ENCODE measurements at regions not wholly inside any gene's neighbourhood (a gene's known extent, or its start where the extent isn't known, plus 50 kb on each side); places are given as distances from the start of the nearest gene placed in this dataset.

DNA sequence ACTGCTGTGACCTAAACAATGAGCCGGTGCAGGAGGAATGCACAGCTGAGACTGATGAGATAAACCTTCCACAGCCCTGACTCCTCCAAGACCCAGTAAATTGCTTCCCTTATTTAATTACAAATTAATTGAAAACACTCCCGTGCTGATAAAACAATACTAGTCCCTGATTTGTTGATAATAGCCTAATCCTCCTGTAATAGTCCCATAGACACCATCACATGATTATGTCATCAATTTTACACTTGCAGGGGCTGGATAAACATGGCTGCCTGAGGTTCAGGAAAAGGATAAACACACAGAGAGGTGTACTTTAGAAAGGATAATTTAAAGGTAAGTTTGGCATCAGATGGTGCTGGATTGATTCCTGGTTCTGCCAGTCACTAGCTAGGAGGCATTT lies 84.6 kb upstream of the SPAG17 start:
- no peaks in the 10 kb centered on the region for H3K9me3 ChIP-seq (ENCODE audit: low read length)
- H2AFZ ChIP-seq (ENCODE audit: low read length) = no peak overlapping the region
- H3K4me2 ChIP-seq (ENCODE audit: low read depth, low read length) = no peak overlapping the region
- no peaks in the 10 kb centered on the region for H3K36me3 ChIP-seq (replicated peaks in 1 of 2; ENCODE audit: control insufficient read depth in 1 of 2, insufficient read depth in 2 of 2, low read length in 2 of 2)
- CTCF ChIA-PET (ENCODE audit: low intra/inter-chr PET ratio, low total read pairs) = no interaction called here
- no TSS peak for BruUV-seq (replicated peaks)
- in situ Hi-C loops (cut with HindIII; ENCODE audit: extremely low pct_ligation_motif_present, low pct_unique_long_range_greater_than_20kb) (no loop called here), intact Hi-C loops (cut with micrococcal nuclease; ENCODE audit: unreplicated experiment) (no loop called here)
- no peaks in the 10 kb centered on the region for H4K20me1 ChIP-seq (ENCODE audit: insufficient read depth, low read length)
- FAIRE-seq (no peak), ATAC-seq (no peak), DNase-seq (ENCODE audit: low spot score) (no peak)
- TF ChIP-seq NKX3-1 (CRISPR knock-in tag; IDR thresholded peaks at IDR 0.05) (no peak), POLR2AphosphoS5 (IDR thresholded peaks at IDR 0.05; ENCODE audit: low read depth, low read length) (no peak), RNF2 (conservative IDR thresholded peaks at IDR 0.05; ENCODE audit: low read depth) (no peak), NFRKB (IDR thresholded peaks at IDR 0.05) (no peak), ZNF382 (CRISPR knock-in tag; IDR thresholded peaks at IDR 0.05; ENCODE audit: borderline replicate concordance) (no peak)
- TF ChIP-seq, protein P1, sequence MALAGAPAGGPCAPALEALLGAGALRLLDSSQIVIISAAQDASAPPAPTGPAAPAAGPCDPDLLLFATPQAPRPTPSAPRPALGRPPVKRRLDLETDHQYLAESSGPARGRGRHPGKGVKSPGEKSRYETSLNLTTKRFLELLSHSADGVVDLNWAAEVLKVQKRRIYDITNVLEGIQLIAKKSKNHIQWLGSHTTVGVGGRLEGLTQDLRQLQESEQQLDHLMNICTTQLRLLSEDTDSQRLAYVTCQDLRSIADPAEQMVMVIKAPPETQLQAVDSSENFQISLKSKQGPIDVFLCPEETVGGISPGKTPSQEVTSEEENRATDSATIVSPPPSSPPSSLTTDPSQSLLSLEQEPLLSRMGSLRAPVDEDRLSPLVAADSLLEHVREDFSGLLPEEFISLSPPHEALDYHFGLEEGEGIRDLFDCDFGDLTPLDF (CRISPR knock-in tag; IDR thresholded peaks at IDR 0.05) = no peak
- TF ChIP-seq, protein P2, sequence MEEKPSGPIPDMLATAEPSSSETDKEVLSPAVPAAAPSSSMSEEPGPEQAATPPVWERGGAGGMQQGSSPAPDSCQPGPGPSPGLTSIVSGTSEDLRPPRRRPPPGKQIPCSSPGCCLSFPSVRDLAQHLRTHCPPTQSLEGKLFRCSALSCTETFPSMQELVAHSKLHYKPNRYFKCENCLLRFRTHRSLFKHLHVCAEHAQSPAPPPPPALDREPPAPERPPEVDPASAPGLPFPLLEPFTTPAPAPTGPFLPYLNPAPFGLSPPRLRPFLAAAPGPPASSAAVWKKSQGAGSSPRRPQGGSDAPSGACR (CRISPR knock-in tag; IDR thresholded peaks at IDR 0.05) = no peak
- POLR2A ChIA-PET = no interaction called here
- no peak overlapping the region for H3K9ac ChIP-seq (ENCODE audit: insufficient read depth, low read depth, low read length)
- no peaks in the 10 kb centered on the region for H3K27me3 ChIP-seq (ENCODE audit: control insufficient read depth in 1 of 2, insufficient read depth in 2 of 2, low read length in 2 of 2)
- H3K4me1 ChIP-seq (ENCODE audit: insufficient read depth, low read length) = no peaks in the 10 kb centered on the region
- 40% methylated on average over 2 of the region's 2 CpGs for WGBS (ENCODE audit: low lambda C conversion rate)
- no peak overlapping the region for H3K27ac ChIP-seq (ENCODE audit: extremely low read length, insufficient read depth, low read length)
- no peak overlapping the region for H3K4me3 ChIP-seq (replicated peaks in 1 of 3; ENCODE audit: insufficient read depth in 1 of 3, low read depth in 2 of 3, low read length in 3 of 3)
- H3K79me2 ChIP-seq (ENCODE audit: insufficient read depth, low read length) = no peaks in the 10 kb centered on the region

DNA sequence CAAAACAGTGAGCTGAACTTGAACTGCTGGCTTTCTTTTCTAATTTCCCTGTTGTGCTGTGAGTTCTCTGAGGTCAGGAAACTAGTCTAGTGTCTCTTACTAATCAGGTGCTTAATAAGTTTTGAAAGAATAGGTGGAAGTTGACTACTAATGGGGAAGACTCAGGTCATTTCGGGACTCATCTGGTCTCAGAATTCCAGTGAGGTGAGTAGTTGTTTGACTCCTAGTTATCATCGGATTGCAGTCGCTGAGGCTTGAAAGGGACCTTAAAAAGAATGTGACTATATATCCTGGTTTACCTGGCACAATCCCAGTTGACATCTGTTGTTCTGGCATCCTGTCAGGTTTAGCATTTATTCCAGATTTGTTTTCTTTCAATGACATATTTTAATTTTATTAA lies 81.4 kb upstream of the SPAG17 start:
- Histone ChIP-seq H2AFZ (ENCODE audit: low read length) (no peak overlapping the region), H3K9me3 (ENCODE audit: low read length) (no peaks in the 10 kb centered on the region), H3K4me2 (ENCODE audit: low read depth, low read length) (no peak overlapping the region), H3K4me1 (ENCODE audit: insufficient read depth, low read length) (no peaks in the 10 kb centered on the region), H3K27ac (ENCODE audit: extremely low read length, insufficient read depth, low read length) (no peak overlapping the region), H3K36me3 (replicated peaks in 1 of 2; ENCODE audit: control insufficient read depth in 1 of 2, insufficient read depth in 2 of 2, low read length in 2 of 2) (no peaks in the 10 kb centered on the region), H3K79me2 (ENCODE audit: insufficient read depth, low read length) (no peaks in the 10 kb centered on the region), H4K20me1 (ENCODE audit: insufficient read depth, low read length) (no peaks in the 10 kb centered on the region), H3K4me3 (replicated peaks in 1 of 3; ENCODE audit: insufficient read depth in 1 of 3, low read depth in 2 of 3, low read length in 3 of 3) (no peak overlapping the region), H3K27me3 (ENCODE audit: control insufficient read depth in 1 of 2, insufficient read depth in 2 of 2, low read length in 2 of 2) (no peaks in the 10 kb centered on the region), H3K9ac (ENCODE audit: insufficient read depth, low read depth, low read length) (no peak overlapping the region)
- 23% methylated on average over 3 of the region's 3 CpGs for WGBS (ENCODE audit: low lambda C conversion rate)
- ChIA-PET CTCF (ENCODE audit: low intra/inter-chr PET ratio, low total read pairs) (no interaction called here), POLR2A (no interaction called here)
- ATAC-seq (no peak), DNase-seq (ENCODE audit: low spot score) (no peak), FAIRE-seq (no peak)
- TF ChIP-seq TGIF2 (CRISPR knock-in tag; IDR thresholded peaks at IDR 0.05) (no peak), IKZF1 (IDR thresholded peaks at IDR 0.05) (no peak), GABPA (IDR thresholded peaks at IDR 0.05; ENCODE audit: low read depth, low read length) (no peak), GABPA (CRISPR knock-in tag; IDR thresholded peaks at IDR 0.05; ENCODE audit: low read depth) (no peak), ZSCAN20 (CRISPR knock-in tag; IDR thresholded peaks at IDR 0.05; ENCODE audit: borderline replicate concordance) (no peak), CENPX (CRISPR knock-in tag; IDR thresholded peaks at IDR 0.05) (no peak), ZNF234 (CRISPR knock-in tag; conservative IDR thresholded peaks at IDR 0.05) (no peak), PPARG (CRISPR knock-in tag; conservative IDR thresholded peaks at IDR 0.05) (no peak), NBN (conservative IDR thresholded peaks at IDR 0.05) (no peak), ZBTB42 (CRISPR knock-in tag; IDR thresholded peaks at IDR 0.05) (no peak), HDAC6 (IDR thresholded peaks at IDR 0.05; ENCODE audit: low read depth, low read length) (no peak)
- TF ChIP-seq, protein P3, sequence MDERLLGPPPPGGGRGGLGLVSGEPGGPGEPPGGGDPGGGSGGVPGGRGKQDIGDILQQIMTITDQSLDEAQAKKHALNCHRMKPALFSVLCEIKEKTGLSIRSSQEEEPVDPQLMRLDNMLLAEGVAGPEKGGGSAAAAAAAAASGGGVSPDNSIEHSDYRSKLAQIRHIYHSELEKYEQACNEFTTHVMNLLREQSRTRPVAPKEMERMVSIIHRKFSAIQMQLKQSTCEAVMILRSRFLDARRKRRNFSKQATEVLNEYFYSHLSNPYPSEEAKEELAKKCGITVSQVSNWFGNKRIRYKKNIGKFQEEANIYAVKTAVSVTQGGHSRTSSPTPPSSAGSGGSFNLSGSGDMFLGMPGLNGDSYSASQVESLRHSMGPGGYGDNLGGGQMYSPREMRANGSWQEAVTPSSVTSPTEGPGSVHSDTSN (CRISPR knock-in tag; IDR thresholded peaks at IDR 0.05) = no peak
- TF ChIP-seq, protein P4, sequence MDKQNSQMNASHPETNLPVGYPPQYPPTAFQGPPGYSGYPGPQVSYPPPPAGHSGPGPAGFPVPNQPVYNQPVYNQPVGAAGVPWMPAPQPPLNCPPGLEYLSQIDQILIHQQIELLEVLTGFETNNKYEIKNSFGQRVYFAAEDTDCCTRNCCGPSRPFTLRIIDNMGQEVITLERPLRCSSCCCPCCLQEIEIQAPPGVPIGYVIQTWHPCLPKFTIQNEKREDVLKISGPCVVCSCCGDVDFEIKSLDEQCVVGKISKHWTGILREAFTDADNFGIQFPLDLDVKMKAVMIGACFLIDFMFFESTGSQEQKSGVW (CRISPR knock-in tag; IDR thresholded peaks at IDR 0.05; ENCODE audit: borderline replicate concordance) = no peak
- in situ Hi-C loops (cut with HindIII; ENCODE audit: extremely low pct_ligation_motif_present, low pct_unique_long_range_greater_than_20kb) = no loop called here
- intact Hi-C loops (cut with micrococcal nuclease; ENCODE audit: unreplicated experiment) = no loop called here
- no TSS peak for BruUV-seq (replicated peaks)
